ENCODE measurements at regions not wholly inside any gene's neighbourhood (a gene's known extent, or its start where the extent isn't known, plus 50 kb on each side); places are given as distances from the start of the nearest gene placed in this dataset.
"Not testable (repeated sequence)": the region's sequence is repeated elsewhere in the genome, so short reads cannot be mapped to it uniquely, and the experiment has no call there.

DNA sequence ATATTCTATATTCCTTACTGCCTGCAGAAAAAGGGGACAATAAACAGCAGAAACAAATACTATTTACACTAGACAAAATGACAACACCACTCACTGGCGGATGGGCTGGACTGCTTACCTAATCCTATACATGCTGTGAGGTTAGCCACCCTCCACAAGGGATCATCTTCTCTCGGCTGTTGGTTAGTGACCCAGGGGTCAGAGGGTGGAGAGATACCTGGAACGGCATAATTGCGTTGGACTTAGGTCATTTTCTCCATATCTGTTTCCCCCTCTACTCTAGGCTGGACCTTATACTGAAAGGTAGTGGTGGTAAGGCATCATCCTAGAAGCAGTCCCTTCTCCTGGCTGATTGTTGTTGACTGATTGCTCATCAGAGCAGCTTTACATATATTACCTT, 286.8 kb upstream of the UGT8 start:
- no peaks in the 10 kb centered on the region for H3K36me3 Mint-ChIP-seq
- H3K4me1 Mint-ChIP-seq = no peaks in the 10 kb centered on the region
- no peak overlapping the region for H3K4me3 Mint-ChIP-seq
- no peaks in the 10 kb centered on the region for H3K9me3 Mint-ChIP-seq
- no peak overlapping the region for H3K27ac Mint-ChIP-seq
- H3K27me3 Mint-ChIP-seq = peaks cover 10% of the 10 kb centered on the region

DNA sequence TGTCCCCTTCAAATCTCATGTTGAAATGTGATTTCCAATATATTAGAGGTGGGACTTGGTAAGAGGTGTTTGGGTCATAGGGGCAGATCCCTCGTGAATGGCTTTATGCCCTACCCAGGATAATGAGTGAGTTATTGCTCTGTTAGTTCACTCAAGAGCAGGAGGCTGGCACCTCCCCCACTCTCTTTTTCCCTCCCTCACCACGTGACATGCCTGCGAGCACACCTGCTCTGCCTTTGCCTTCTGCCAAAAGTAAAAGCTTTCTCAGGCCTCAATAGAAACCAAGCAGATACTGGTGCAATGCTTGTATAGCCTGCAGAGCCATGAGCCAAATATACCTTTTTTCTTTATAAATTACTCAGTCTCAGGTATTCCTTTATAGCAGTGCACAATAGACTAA, 286.3 kb upstream of the UGT8 start:
- no peak overlapping the region for H3K27ac Mint-ChIP-seq
- no peak overlapping the region for H3K4me3 Mint-ChIP-seq
- peaks cover 7% of the 10 kb centered on the region for H3K27me3 Mint-ChIP-seq
- H3K4me1 Mint-ChIP-seq = no peaks in the 10 kb centered on the region
- no peaks in the 10 kb centered on the region for H3K36me3 Mint-ChIP-seq
- no peaks in the 10 kb centered on the region for H3K9me3 Mint-ChIP-seq

- H3K4me1 Mint-ChIP-seq = no peaks in the 10 kb centered on the region
- H3K9me3 Mint-ChIP-seq = no peaks in the 10 kb centered on the region
- no peak overlapping the region for H3K4me3 Mint-ChIP-seq
- no peak overlapping the region for H3K27ac Mint-ChIP-seq
- peaks cover 3% of the 10 kb centered on the region for H3K27me3 Mint-ChIP-seq
- H3K36me3 Mint-ChIP-seq = no peaks in the 10 kb centered on the region
Measured at GRCh38 chr4:114316789-114317188, 281.8 kb upstream of the UGT8 start.

DNA sequence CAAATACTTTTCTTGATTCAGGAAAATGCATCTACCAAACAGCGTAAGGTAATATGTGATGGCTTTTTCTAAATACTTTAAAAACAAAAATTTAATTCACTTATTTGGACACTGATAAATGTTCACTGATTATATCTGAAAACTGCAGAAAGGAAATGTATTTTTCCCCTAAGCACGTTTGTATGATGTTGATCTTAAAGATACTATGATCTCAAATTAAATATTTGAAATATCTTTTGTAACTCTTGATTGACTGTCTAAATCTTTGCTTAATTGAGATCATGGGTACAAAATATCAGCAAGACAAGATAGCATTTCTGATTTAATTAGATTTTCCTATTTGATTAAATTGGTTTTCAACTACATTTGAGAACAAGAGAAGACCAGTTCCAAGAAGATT, 281.0 kb upstream of the UGT8 start:
- no peak overlapping the region for H3K4me3 Mint-ChIP-seq

DNA sequence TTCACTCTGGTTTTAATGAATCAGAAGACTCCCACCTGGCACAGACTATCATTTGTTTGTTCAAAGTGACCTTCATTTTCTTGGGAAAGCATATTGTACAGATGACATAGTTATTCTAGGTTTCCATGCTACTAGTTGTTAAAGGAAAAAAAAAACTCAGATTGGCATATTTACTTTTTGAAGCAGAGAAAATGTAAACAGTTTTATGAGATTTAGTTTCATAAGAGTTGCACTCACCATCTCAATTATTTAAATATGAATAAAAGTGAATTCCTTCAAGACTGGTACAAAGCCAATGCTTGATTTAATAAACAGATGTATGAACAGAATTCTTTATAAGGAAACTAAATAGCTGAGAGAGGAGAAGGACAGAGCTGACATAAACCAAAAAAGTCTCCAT, 280.3 kb upstream of the UGT8 start:
- Mint-ChIP-seq H3K27me3 (no peaks in the 10 kb centered on the region), H3K4me1 (no peaks in the 10 kb centered on the region), H3K27ac (no peak overlapping the region), H3K36me3 (no peaks in the 10 kb centered on the region), H3K4me3 (no peak overlapping the region), H3K9me3 (no peaks in the 10 kb centered on the region)

More for the DNA sequence above, 281.0 kb upstream of the UGT8 start:
- H3K4me1 Mint-ChIP-seq = no peaks in the 10 kb centered on the region
- H3K27me3 Mint-ChIP-seq = peaks cover 3% of the 10 kb centered on the region
- no peaks in the 10 kb centered on the region for H3K9me3 Mint-ChIP-seq
- H3K27ac Mint-ChIP-seq = no peak overlapping the region
- no peaks in the 10 kb centered on the region for H3K36me3 Mint-ChIP-seq

DNA sequence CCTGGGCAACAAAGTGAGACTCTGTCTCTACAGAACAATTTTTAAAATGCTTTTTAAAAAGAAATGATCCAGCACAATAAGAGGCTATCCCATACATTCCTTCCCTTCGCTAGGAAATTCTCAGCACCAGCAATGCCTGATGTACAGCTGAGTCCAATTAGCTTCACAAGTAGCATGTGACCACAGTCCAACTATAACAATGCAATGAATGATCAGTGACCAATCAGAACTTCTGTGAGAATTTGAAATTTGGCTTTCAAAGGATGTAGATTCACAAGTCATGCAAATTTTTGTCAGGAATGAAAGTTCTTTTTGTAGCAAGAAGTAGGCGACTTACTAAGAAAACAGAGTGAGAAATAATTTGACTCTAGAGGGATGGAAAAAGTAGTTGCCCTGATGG, 278.5 kb upstream of the UGT8 start:
- no peaks in the 10 kb centered on the region for H3K36me3 Mint-ChIP-seq
- H3K4me1 Mint-ChIP-seq = no peaks in the 10 kb centered on the region
- H3K27me3 Mint-ChIP-seq = peaks cover 1% of the 10 kb centered on the region
- H3K9me3 Mint-ChIP-seq = no peaks in the 10 kb centered on the region
- no peak overlapping the region for H3K4me3 Mint-ChIP-seq
- no peak overlapping the region for H3K27ac Mint-ChIP-seq

- peaks cover 1% of the 10 kb centered on the region for H3K27me3 Mint-ChIP-seq
- no peak overlapping the region for H3K27ac Mint-ChIP-seq
- no peaks in the 10 kb centered on the region for H3K9me3 Mint-ChIP-seq
- no peaks in the 10 kb centered on the region for H3K36me3 Mint-ChIP-seq
- no peaks in the 10 kb centered on the region for H3K4me1 Mint-ChIP-seq
- no peak overlapping the region for H3K4me3 Mint-ChIP-seq
Measured at GRCh38 chr4:114321366-114321765, 277.2 kb upstream of the UGT8 start.

GRCh38 chr4:114323841-114324240, 274.8 kb upstream of the UGT8 start:
- Mint-ChIP-seq H3K27ac (no peak overlapping the region), H3K27me3 (peaks cover 1% of the 10 kb centered on the region), H3K36me3 (no peaks in the 10 kb centered on the region), H3K4me3 (no peak overlapping the region), H3K4me1 (no peaks in the 10 kb centered on the region), H3K9me3 (no peaks in the 10 kb centered on the region)

DNA sequence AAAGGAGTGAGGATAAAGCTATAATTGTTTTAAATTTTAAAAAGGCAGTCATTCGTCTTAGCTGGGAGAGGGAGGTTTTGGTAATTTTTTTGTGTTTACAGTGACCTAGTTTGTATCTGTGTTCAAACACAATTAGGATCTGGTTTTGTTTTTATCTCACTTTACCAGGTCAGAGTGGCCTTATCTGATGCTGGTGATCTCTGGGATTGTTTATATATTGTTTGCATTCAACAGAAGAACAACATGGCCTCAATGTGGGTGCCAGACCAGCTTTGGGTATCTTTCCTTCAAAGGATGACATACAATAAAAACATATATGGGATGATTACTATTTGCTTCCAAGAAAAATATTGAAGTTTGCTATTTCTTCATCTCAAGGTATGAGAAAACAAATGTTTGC, 272.2 kb upstream of the UGT8 start:
- no peak overlapping the region for H3K4me3 Mint-ChIP-seq

GRCh38 chr4:114332119-114332518, 266.5 kb upstream of the UGT8 start:
- Mint-ChIP-seq H3K36me3 (no peaks in the 10 kb centered on the region), H3K4me3 (no peak overlapping the region), H3K27ac (no peak overlapping the region), H3K4me1 (no peaks in the 10 kb centered on the region), H3K27me3 (peaks cover 5% of the 10 kb centered on the region), H3K9me3 (peaks cover 10% of the 10 kb centered on the region)

More for the DNA sequence above, 272.2 kb upstream of the UGT8 start:
- Mint-ChIP-seq H3K36me3 (no peaks in the 10 kb centered on the region), H3K4me1 (no peaks in the 10 kb centered on the region), H3K27me3 (peaks cover 4% of the 10 kb centered on the region), H3K9me3 (peaks cover 5% of the 10 kb centered on the region), H3K27ac (no peak overlapping the region)

GRCh38 chr4:114334363-114334762, 264.2 kb upstream of the UGT8 start:
- H3K27ac Mint-ChIP-seq, H3K36me3 Mint-ChIP-seq, H3K4me3 Mint-ChIP-seq, H3K4me1 Mint-ChIP-seq, H3K27me3 Mint-ChIP-seq: not testable (repeated sequence)
- peaks cover 10% of the 10 kb centered on the region for H3K9me3 Mint-ChIP-seq

DNA sequence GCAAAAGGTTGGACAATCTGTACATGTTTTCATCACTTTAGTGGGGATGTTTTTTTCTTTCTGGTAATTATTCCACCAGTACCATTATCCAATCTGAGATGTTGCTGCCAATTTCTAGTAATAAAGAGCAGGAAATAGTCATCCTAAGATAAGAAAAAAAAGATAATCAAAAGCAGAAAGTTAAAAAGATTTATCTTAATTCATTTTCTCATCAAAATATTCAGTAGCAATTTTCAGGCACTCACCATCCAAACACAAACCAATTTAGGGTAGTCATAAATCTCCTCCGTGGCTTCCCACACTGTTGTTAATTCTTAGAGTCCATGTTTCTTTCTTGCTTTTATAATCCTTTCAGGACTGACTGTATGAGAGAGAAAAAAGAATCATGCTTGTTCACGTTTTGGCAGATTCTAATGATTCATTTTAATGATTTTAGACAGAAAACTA, 263.7 kb upstream of the UGT8 start:
- no peaks in the 10 kb centered on the region for H3K36me3 Mint-ChIP-seq
- no peaks in the 10 kb centered on the region for H3K4me1 Mint-ChIP-seq
- H3K9me3 Mint-ChIP-seq = peaks cover 8% of the 10 kb centered on the region
- H3K27ac Mint-ChIP-seq = no peak overlapping the region
- H3K27me3 Mint-ChIP-seq = peaks cover 5% of the 10 kb centered on the region
- no peak overlapping the region for H3K4me3 Mint-ChIP-seq

DNA sequence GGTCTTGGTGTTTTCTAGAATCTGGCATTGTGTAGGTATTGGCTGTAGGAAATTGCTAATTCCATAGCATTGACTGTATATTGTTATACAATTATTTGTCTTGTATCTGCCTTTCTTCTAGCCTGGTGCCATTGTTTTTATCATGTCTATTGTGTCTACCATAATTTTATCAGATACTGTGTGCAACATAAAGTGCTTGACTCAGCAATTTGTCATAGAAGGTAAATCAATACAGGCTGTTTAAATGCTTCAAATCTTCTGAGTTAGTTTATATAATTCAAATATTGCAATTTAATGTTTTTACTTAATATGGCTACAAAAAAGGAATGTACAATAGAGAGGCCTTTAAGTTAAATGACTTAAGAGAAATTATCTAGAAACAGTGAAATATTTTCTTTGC, 263.3 kb upstream of the UGT8 start:
- no peak overlapping the region for H3K27ac Mint-ChIP-seq
- peaks cover 5% of the 10 kb centered on the region for H3K27me3 Mint-ChIP-seq
- no peaks in the 10 kb centered on the region for H3K4me1 Mint-ChIP-seq
- H3K9me3 Mint-ChIP-seq = peaks cover 5% of the 10 kb centered on the region
- no peaks in the 10 kb centered on the region for H3K36me3 Mint-ChIP-seq
- no peak overlapping the region for H3K4me3 Mint-ChIP-seq

DNA sequence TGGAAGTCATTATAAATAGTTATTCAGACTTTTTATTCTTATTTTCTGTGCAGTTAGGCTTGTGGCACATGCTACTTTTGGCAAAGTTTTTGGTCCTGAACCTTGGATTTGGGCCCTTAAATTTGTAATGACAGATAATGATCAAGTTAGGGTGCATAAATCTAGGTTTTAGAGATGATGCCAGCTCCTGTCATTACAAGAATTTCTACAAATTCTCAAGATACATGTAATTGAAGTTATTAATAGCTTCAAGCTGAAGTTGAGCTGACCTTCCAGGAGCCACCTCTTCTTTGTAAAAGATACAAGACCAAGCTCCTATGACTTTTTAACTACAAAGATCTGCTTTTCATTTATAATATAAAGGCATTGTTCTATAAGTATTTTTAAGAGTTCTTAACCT, 255.6 kb upstream of the UGT8 start:
- no peak overlapping the region for H3K27ac Mint-ChIP-seq
- H3K4me3 Mint-ChIP-seq = no peak overlapping the region
- peaks cover 11% of the 10 kb centered on the region for H3K27me3 Mint-ChIP-seq
- no peaks in the 10 kb centered on the region for H3K9me3 Mint-ChIP-seq
- H3K4me1 Mint-ChIP-seq = no peaks in the 10 kb centered on the region
- no peaks in the 10 kb centered on the region for H3K36me3 Mint-ChIP-seq

GRCh38 chr4:114349543-114350175, 248.9 kb upstream of the UGT8 start:
- H3K4me3 Mint-ChIP-seq = no peak overlapping the region
- no peaks in the 10 kb centered on the region for H3K36me3 Mint-ChIP-seq
- no peak overlapping the region for H3K27ac Mint-ChIP-seq
- peaks cover 8% of the 10 kb centered on the region for H3K9me3 Mint-ChIP-seq
- no peaks in the 10 kb centered on the region for H3K4me1 Mint-ChIP-seq
- H3K27me3 Mint-ChIP-seq = peaks cover 2% of the 10 kb centered on the region

GRCh38 chr4:114358901-114359300, 239.7 kb upstream of the UGT8 start:
- Mint-ChIP-seq H3K27ac (no peak overlapping the region), H3K4me3 (no peak overlapping the region), H3K9me3 (peaks cover 4% of the 10 kb centered on the region), H3K4me1 (no peaks in the 10 kb centered on the region), H3K36me3 (no peaks in the 10 kb centered on the region), H3K27me3 (peaks cover 5% of the 10 kb centered on the region)

DNA sequence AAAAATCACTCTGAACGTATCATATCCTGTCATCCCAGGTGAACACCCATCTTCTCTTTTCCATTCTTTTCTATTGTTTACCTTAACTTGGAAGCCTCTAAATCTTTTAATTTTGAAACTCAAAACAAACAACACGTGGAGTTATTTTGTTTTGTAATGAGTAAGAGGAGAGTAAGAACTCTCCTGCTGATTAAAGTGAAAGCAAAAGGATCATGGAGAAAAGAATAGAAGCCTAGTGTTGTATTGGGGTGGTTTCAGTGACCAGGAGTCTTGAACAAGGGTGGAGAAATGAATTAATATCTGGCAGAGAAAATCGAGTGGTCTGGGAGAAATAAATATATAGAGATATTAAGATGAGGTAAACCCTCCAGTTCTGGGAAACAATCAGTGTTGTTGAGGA, 237.4 kb upstream of the UGT8 start:
- peaks cover 10% of the 10 kb centered on the region for H3K27me3 Mint-ChIP-seq
- H3K9me3 Mint-ChIP-seq = no peaks in the 10 kb centered on the region
- no peaks in the 10 kb centered on the region for H3K36me3 Mint-ChIP-seq
- no peak overlapping the region for H3K27ac Mint-ChIP-seq
- no peaks in the 10 kb centered on the region for H3K4me1 Mint-ChIP-seq
- H3K4me3 Mint-ChIP-seq = no peak overlapping the region

All from activated naive CD4-positive, alpha-beta T cell treated with anti-CD3 and anti-CD28 coated beads, Interleukin-2, amount 50 U/mL, for 24 hours (primary cell).